Hepatocyte (in vitro differentiated cells): ENCODE measurements at regions not wholly inside any gene's neighbourhood (a gene's known extent, or its start where the extent isn't known, plus 50 kb on each side); places are given as distances from the start of the nearest gene placed in this dataset.

ENCODE experiments used
- DNase-seq: peaks from one replicate; pipeline ENCODE4 v3.0.0-alpha.2; 2016; ENCODE audit warnings: low spot score
- H2AFZ ChIP-seq: fragments of 200-600 bp; sonication (generic); 2 replicates; pipeline ENCODE4 v1.6.0; 2016; ENCODE audit warnings: antibody characterized with exemption, mild to moderate bottlenecking
- H3K27ac ChIP-seq: fragments of 200-600 bp; sonication (generic); 2 replicates; pipeline ENCODE4 v1.5.1; 2016; ENCODE audit warnings: mild to moderate bottlenecking
- H3K27me3 ChIP-seq: fragments of 200-600 bp; sonication (generic); 2 replicates; pipeline ENCODE4 v1.6.1; 2016
- H3K36me3 ChIP-seq: fragments of 200-600 bp; sonication (generic); replicated peaks from 2 replicates; pipeline ENCODE4 v1.5.1; 2016; ENCODE audit warnings: low read depth; ENCODE audit not compliant: insufficient read depth
- H3K4me1 ChIP-seq: fragments of 200-600 bp; sonication (generic); 2 replicates; pipeline ENCODE4 v1.5.1; 2016; ENCODE audit warnings: mild to moderate bottlenecking, moderate library complexity; ENCODE audit not compliant: insufficient read depth
- H3K4me2 ChIP-seq: fragments of 200-600 bp; sonication (generic); 2 replicates; pipeline ENCODE4 v1.6.0; 2016
- H3K4me3 ChIP-seq: fragments of 200-600 bp; sonication (generic); 2 replicates; pipeline ENCODE4 v1.5.1; 2016; ENCODE audit warnings: mild to moderate bottlenecking
- H3K79me2 ChIP-seq: fragments of 200-600 bp; sonication (generic); 2 replicates; pipeline ENCODE4 v1.6.0; 2017; ENCODE audit warnings: mild to moderate bottlenecking
- H3K9me2 ChIP-seq: fragments of 200-600 bp; sonication (generic); replicated peaks from 2 replicates; pipeline ENCODE4 v1.6.0; 2017; ENCODE audit warnings: mild to moderate bottlenecking; ENCODE audit not compliant: insufficient read depth
- H3K9me3 ChIP-seq: fragments of 200-600 bp; sonication (generic); 2 replicates; pipeline ENCODE4 v1.5.1; 2016; ENCODE audit warnings: low read depth, mild to moderate bottlenecking
- H4K20me1 ChIP-seq: fragments of 200-600 bp; sonication (generic); 2 replicates; pipeline ENCODE4 v1.6.0; 2016; ENCODE audit warnings: mild to moderate bottlenecking; ENCODE audit not compliant: insufficient read depth, poor library complexity, severe bottlenecking
- EZH2 ChIP-seq: fragments of 200-600 bp; sonication (generic); IDR thresholded peaks from 2 replicates; pipeline ENCODE4 v1.6.1; 2016; ENCODE audit warnings: antibody characterized with exemption, mild to moderate bottlenecking, borderline replicate concordance
- EZH2phosphoT487 ChIP-seq: fragments of 200-600 bp; sonication (generic); IDR thresholded peaks from one replicate; pipeline ENCODE4 v1.6.1; 2018; ENCODE audit warnings: antibody characterized with exemption, mild to moderate bottlenecking, low read depth, moderate library complexity; ENCODE audit not compliant: unreplicated experiment, severe bottlenecking
- WGBS: methylation state at CpG from one replicate; pipeline ENCODE4 v1.1.6; 2016; ENCODE audit warnings: low lambda C conversion rate; ENCODE audit errors: missing lambda C conversion rate; 5-methylcytosine and 5-hydroxymethylcytosine counted together
- TF ChIP-seq, protein P1 (sequence below): fragments of 200-600 bp; sonication (generic); IDR thresholded peaks from 2 replicates; pipeline ENCODE4 v1.5.1; 2016; ENCODE audit warnings: antibody characterized with exemption, mild to moderate bottlenecking; ENCODE audit not compliant: poor library complexity

DNA sequence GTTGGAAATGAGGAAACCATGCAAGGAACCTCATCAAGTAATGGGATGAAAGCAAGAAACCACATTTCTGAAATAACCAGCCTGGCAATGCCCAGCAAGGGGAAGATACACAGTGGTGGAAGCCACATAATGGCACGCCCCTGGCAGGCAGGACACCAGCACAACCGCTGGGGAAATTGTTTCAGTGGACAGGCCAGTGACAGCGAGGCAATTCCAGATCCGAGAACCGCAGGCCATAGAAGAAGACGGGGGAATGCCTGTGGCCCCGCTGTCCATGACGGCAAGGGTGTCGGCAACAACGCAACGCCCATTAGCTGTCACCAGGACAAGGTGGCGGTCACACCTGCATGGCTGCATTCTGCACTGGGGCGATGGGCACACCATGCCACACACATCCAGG is 1389.6 kb downstream of the BRD1 start:
- Histone ChIP-seq H3K27ac (no peak overlapping the region), H3K4me2 (no peak overlapping the region), H3K4me1 (no peaks in the 10 kb centered on the region), H4K20me1 (no peaks in the 10 kb centered on the region), H3K9me2 (no peaks in the 10 kb centered on the region), H3K4me3 (no peak overlapping the region), H3K27me3 (no peaks in the 10 kb centered on the region), H2AFZ (no peak overlapping the region), H3K79me2 (no peaks in the 10 kb centered on the region), H3K9me3 (no peaks in the 10 kb centered on the region), H3K36me3 (no peaks in the 10 kb centered on the region)
- TF ChIP-seq, protein P1, sequence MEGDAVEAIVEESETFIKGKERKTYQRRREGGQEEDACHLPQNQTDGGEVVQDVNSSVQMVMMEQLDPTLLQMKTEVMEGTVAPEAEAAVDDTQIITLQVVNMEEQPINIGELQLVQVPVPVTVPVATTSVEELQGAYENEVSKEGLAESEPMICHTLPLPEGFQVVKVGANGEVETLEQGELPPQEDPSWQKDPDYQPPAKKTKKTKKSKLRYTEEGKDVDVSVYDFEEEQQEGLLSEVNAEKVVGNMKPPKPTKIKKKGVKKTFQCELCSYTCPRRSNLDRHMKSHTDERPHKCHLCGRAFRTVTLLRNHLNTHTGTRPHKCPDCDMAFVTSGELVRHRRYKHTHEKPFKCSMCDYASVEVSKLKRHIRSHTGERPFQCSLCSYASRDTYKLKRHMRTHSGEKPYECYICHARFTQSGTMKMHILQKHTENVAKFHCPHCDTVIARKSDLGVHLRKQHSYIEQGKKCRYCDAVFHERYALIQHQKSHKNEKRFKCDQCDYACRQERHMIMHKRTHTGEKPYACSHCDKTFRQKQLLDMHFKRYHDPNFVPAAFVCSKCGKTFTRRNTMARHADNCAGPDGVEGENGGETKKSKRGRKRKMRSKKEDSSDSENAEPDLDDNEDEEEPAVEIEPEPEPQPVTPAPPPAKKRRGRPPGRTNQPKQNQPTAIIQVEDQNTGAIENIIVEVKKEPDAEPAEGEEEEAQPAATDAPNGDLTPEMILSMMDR: no peak
- TF ChIP-seq EZH2: no peak
- TF ChIP-seq EZH2phosphoT487: no peak
- DNase-seq: no peak
- WGBS: 97% methylated on average over 13 of the region's 13 CpGs

DNA sequence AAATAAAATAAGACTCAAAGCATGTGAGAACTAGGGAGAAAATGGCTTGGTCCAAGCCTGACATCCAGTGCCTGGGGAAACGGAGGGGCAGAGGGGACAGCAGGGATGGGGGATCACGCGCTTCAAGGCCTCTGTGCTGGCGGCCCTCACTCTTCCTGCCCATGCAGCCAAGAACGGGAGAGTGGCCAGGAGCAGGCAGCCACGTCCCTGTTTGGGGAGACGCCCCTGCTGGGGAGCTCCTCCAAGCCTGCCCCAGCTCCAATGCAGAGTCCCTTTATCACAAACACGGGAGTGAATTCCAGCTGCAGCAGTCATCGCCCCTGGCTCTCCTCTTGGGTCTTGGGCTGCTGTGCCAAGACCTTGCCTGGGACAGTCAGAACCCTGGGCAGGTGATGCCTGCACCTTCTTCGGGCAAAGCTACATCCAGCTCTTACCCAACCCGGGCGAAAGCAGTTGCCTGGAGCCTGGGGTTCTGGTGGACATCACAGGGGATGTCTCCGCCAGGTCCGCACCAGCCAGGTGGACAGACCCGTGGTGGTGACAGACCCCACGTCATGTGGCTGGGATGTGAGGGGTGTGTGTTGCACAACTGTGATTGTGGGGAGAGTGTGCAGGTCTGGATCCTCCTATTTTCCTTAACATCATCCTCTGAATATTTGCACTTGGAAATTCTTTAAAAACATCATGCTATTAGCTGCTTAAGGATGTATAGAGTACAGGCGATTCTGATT is 1391.3 kb downstream of the BRD1 start:
- Histone ChIP-seq H3K9me2 (no peaks in the 10 kb centered on the region), H3K79me2 (no peaks in the 10 kb centered on the region), H3K27ac (no peak overlapping the region), H3K4me3 (no peak overlapping the region), H3K4me2 (no peak overlapping the region), H4K20me1 (no peaks in the 10 kb centered on the region), H3K4me1 (no peaks in the 10 kb centered on the region), H3K36me3 (no peaks in the 10 kb centered on the region), H3K9me3 (no peaks in the 10 kb centered on the region), H3K27me3 (no peaks in the 10 kb centered on the region), H2AFZ (no peak overlapping the region)
- no peak for DNase-seq
- WGBS: 84% methylated on average over 17 of the region's 17 CpGs
- TF ChIP-seq, protein P1: no peak
- no peak for TF ChIP-seq EZH2

DNA sequence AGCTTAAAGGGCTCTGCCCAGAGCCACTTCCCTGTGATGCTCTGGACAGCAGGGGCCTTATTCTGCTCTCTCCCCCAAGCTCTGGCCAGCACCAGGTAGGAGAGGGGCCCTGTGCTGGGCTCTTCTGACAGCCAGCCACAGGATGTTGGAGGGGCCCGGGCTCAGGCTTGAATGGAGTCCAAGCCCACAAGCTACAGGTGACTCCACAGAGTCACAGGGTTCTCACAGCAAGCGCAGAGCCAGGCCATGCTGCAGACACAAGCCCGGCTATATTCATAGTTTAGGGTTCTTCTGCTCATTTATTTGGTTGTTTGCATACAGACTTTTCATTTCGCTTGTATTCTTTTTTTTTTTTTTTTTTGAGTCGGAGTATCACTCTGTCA is 1392.8 kb downstream of the BRD1 start:
- Histone ChIP-seq H2AFZ (no peak overlapping the region), H3K4me2 (no peak overlapping the region), H3K27ac (no peak overlapping the region), H3K4me1 (no peaks in the 10 kb centered on the region), H3K79me2 (no peaks in the 10 kb centered on the region), H3K36me3 (no peaks in the 10 kb centered on the region), H3K27me3 (no peaks in the 10 kb centered on the region), H3K9me3 (no peaks in the 10 kb centered on the region), H4K20me1 (no peaks in the 10 kb centered on the region), H3K4me3 (no peak overlapping the region), H3K9me2 (no peaks in the 10 kb centered on the region)
- TF ChIP-seq, protein P1: no peak
- TF ChIP-seq EZH2 (no peak), EZH2phosphoT487 (no peak)
- no peak for DNase-seq
- WGBS: 90% methylated on average over 5 of the region's 5 CpGs
